ENCODE measurements at regions not wholly inside any gene's neighbourhood (a gene's known extent, or its start where the extent isn't known, plus 50 kb on each side); places are given as distances from the start of the nearest gene placed in this dataset.

DNA sequence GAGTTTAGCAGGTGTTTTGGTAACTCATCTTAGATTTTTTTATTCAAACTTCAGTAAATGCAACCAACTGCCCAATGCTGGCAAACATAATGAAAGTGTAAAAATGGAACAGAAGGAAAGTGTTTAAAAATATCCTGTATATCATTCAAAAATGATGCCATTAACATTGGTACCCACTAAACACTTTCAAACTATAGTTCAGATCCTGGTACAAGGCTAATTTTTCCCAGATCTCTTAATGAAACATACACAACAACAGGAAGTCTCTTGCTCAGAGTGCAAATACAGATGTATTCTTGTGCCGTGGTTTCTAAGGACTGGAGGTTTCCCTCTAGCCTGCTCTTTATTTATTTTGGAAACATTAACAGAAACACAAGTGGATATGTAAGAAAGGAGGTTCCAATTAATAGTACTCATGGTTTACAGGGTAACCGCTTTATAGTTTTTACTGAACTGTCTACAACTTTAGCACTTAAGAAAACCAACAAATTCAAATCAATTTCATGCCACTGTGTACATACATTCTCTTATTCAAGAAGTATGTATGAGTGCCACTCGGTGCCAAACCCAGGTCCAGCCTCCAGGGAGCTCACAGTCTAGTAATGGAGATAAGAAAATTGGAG is 176.0 kb upstream of the AKR1E2 start:
- peak overlapping the region; percentile 72 for H3K27ac ChIP-seq
- no peaks in the 10 kb centered on the region for H3K9me3 ChIP-seq (ENCODE audit: low read depth)
- no peaks in the 10 kb centered on the region for H3K27me3 ChIP-seq (replicated peaks; ENCODE audit: insufficient read depth)
- H3K9me2 ChIP-seq (ENCODE audit: insufficient read depth), result no peaks in the 10 kb centered on the region
- H4K20me1 ChIP-seq (ENCODE audit: insufficient read depth), result no peaks in the 10 kb centered on the region
- peak overlapping the region; percentile 67 for H3K4me2 ChIP-seq (ENCODE audit: unreplicated experiment)
- peak; percentile 36 for DNase-seq
- TF ChIP-seq EZH2 (IDR thresholded peaks at IDR 0.05; ENCODE audit: insufficient read depth, poor library complexity, severe bottlenecking), result no peak
- no peak for TF ChIP-seq EZH2phosphoT487 (IDR thresholded peaks at IDR 0.05; ENCODE audit: insufficient read depth, low read depth)
- H3K9ac ChIP-seq, result peak overlapping the region; percentile 59
- H3F3A ChIP-seq (ENCODE audit: insufficient read depth), result peaks cover 12% of the 10 kb centered on the region; the same call in 1 of the 2 replicates
- 13 to 15% methylated on average over 3 of the region's 3 CpGs for WGBS, 2 experiments (ENCODE audit: low coverage in 1 of 2, low lambda C conversion rate in 2 of 2, missing lambda C conversion rate in 2 of 2)
- in situ Hi-C loops (cut with MboI), result loop anchor here (25.0 kb wide), 2 partner anchors 838 to 1413 kb away; no protein-coding TSS in a partner anchor
- H3K4me3 ChIP-seq, result peak overlapping the region; percentile 16; the same call in 1 of the 2 replicates
- peaks cover 15% of the 10 kb centered on the region for H3K4me1 ChIP-seq (ENCODE audit: insufficient read depth)
- H2AFZ ChIP-seq, result peak overlapping the region; percentile 63
- H3K36me3 ChIP-seq (ENCODE audit: low read depth), result no peaks in the 10 kb centered on the region
- H3K79me2 ChIP-seq (ENCODE audit: insufficient read depth), result no peaks in the 10 kb centered on the region

DNA sequence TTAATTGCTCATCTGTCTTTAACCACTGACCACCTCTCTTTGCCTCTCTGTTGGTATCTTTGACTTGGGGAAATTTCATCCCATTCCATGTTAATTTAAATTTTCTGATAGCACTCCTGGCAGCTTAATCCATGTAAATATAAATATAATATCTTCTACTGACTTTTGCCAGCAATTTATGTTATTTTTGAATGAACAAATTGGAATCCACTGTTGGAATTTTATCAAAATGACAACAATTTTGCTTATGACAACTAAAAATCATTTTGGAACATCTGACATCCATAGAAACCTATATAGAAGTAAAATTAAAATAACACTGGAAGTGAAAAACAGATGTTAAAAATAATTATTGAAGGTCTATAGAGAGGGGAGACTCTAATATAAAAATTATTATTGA is 176.5 kb upstream of the AKR1E2 start:
- H3K4me3 ChIP-seq, result no peak overlapping the region
- no peaks in the 10 kb centered on the region for H3K27me3 ChIP-seq (replicated peaks; ENCODE audit: insufficient read depth)
- H3K4me1 ChIP-seq (ENCODE audit: insufficient read depth), result peaks cover 15% of the 10 kb centered on the region
- H2AFZ ChIP-seq, result peak overlapping the region; percentile 63; the same call in 1 of the 2 replicates
- peak overlapping the region; percentile 59; the same call in 1 of the 2 replicates for H3K9ac ChIP-seq
- no peaks in the 10 kb centered on the region for H3K79me2 ChIP-seq (ENCODE audit: insufficient read depth)
- H3K9me2 ChIP-seq (ENCODE audit: insufficient read depth), result no peaks in the 10 kb centered on the region
- no peaks in the 10 kb centered on the region for H4K20me1 ChIP-seq (ENCODE audit: insufficient read depth)
- in situ Hi-C loops (cut with MboI), result no loop called here
- no peak for DNase-seq
- no peak overlapping the region for H3K4me2 ChIP-seq (ENCODE audit: unreplicated experiment)
- H3K36me3 ChIP-seq (ENCODE audit: low read depth), result no peaks in the 10 kb centered on the region
- no peak overlapping the region for H3K27ac ChIP-seq
- peaks cover 12% of the 10 kb centered on the region; the same call in 1 of the 2 replicates for H3F3A ChIP-seq (ENCODE audit: insufficient read depth)
- no peaks in the 10 kb centered on the region for H3K9me3 ChIP-seq (ENCODE audit: low read depth)
- TF ChIP-seq EZH2phosphoT487 (IDR thresholded peaks at IDR 0.05; ENCODE audit: insufficient read depth, low read depth), result no peak
- TF ChIP-seq EZH2 (IDR thresholded peaks at IDR 0.05; ENCODE audit: insufficient read depth, poor library complexity, severe bottlenecking), result no peak

DNA sequence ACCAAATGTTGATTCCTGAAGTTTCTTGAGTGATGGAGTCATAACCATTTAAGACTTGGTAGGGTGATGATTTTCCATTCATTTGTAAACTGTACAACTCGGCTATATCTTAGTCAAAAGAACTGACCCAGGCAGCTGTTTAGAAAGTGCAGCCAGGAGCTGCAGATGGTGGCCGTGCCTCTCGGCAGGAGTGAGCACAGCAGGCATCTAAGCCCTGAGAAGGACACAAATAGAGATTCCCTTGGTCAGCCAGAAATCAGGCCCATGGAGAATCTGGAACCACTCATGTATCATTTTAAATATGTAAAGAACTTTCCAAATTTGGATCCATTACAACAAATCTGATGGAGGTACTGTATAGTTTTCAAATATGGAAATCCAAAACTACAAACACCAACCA is 177.0 kb upstream of the AKR1E2 start:
- in situ Hi-C loops (cut with MboI), result no loop called here
- Histone ChIP-seq H2AFZ (no peak overlapping the region), H3K27me3 (replicated peaks; ENCODE audit: insufficient read depth) (no peaks in the 10 kb centered on the region), H3F3A (ENCODE audit: insufficient read depth) (peaks cover 12% of the 10 kb centered on the region; the same call in 1 of the 2 replicates), H3K4me1 (ENCODE audit: insufficient read depth) (peaks cover 15% of the 10 kb centered on the region), H4K20me1 (ENCODE audit: insufficient read depth) (no peaks in the 10 kb centered on the region), H3K79me2 (ENCODE audit: insufficient read depth) (no peaks in the 10 kb centered on the region), H3K9ac (no peak overlapping the region), H3K4me2 (ENCODE audit: unreplicated experiment) (no peak overlapping the region), H3K9me3 (ENCODE audit: low read depth) (no peaks in the 10 kb centered on the region), H3K36me3 (ENCODE audit: low read depth) (no peaks in the 10 kb centered on the region), H3K27ac (no peak overlapping the region), H3K9me2 (ENCODE audit: insufficient read depth) (no peaks in the 10 kb centered on the region), H3K4me3 (no peak overlapping the region)
- DNase-seq, result no peak
- 68 to 75% methylated on average over 3 of the region's 3 CpGs for WGBS, 2 experiments (ENCODE audit: low coverage in 1 of 2, low lambda C conversion rate in 2 of 2, missing lambda C conversion rate in 2 of 2)
- no peak for TF ChIP-seq EZH2phosphoT487 (IDR thresholded peaks at IDR 0.05; ENCODE audit: insufficient read depth, low read depth)
- no peak for TF ChIP-seq EZH2 (IDR thresholded peaks at IDR 0.05; ENCODE audit: insufficient read depth, poor library complexity, severe bottlenecking)

DNA sequence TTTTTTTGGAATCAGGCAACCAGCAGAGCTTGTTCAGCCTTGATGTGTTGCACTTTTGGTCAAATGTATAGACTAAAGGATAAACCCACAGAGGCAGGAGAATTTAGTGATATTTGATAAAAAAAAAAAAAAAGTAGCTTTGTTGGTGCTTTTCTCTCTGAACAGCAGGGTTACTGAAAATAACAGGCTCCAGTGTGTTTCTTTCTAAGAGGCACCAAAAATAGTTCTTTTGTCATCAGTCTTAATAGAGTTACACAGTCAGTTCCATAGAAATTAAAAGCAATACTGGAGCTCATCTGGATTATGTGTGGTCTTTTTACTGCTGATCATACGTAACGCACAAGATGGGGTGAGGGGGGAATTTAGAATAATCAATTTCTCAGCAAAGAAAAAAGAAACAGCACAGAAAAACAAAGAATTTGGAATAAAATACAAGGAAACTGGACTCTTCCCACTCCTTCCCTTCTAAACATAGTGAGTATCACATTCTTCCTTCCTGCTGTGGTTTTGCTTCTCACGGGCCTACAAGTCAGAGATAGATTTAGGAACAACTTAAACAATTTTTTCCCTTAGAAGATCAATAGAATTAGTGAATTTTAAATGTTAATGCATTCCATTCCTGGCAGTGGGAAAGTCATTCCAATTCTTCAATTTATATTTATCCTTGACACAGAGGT is 178.8 kb upstream of the AKR1E2 start:
- Histone ChIP-seq H4K20me1 (ENCODE audit: insufficient read depth) (no peaks in the 10 kb centered on the region), H3K4me2 (ENCODE audit: unreplicated experiment) (no peak overlapping the region), H2AFZ (no peak overlapping the region), H3F3A (ENCODE audit: insufficient read depth) (peaks cover 12% of the 10 kb centered on the region; the same call in 1 of the 2 replicates), H3K4me3 (no peak overlapping the region), H3K9ac (no peak overlapping the region), H3K9me3 (ENCODE audit: low read depth) (no peaks in the 10 kb centered on the region), H3K36me3 (ENCODE audit: low read depth) (no peaks in the 10 kb centered on the region), H3K79me2 (ENCODE audit: insufficient read depth) (no peaks in the 10 kb centered on the region), H3K9me2 (ENCODE audit: insufficient read depth) (no peaks in the 10 kb centered on the region), H3K27me3 (replicated peaks; ENCODE audit: insufficient read depth) (no peaks in the 10 kb centered on the region), H3K4me1 (ENCODE audit: insufficient read depth) (peaks cover 15% of the 10 kb centered on the region), H3K27ac (no peak overlapping the region)
- in situ Hi-C loops (cut with MboI), result no loop called here
- WGBS, 2 experiments (ENCODE audit: low coverage in 1 of 2, low lambda C conversion rate in 2 of 2, missing lambda C conversion rate in 2 of 2), result 83 to 88% methylated on average over 3 of the region's 3 CpGs
- peak; percentile 19 for DNase-seq
- TF ChIP-seq EZH2phosphoT487 (IDR thresholded peaks at IDR 0.05; ENCODE audit: insufficient read depth, low read depth), result no peak
- TF ChIP-seq EZH2 (IDR thresholded peaks at IDR 0.05; ENCODE audit: insufficient read depth, poor library complexity, severe bottlenecking), result no peak
